IMR-90 (cell line): ENCODE measurements at regions not wholly inside any gene's neighbourhood (a gene's known extent, or its start where the extent isn't known, plus 50 kb on each side); places are given as distances from the start of the nearest gene placed in this dataset.

Experiments
- ATAC-seq: fragments of 200-7000 bp; cut with Tn5 transposase; 2 replicates; pipeline ENCODE4 v1.9.1; 2020; ENCODE audit warnings: low read depth, mild to moderate bottlenecking, moderate library complexity
- BruUV-seq: library from RNA; stranded (reverse); fragments of 400-500 nt; replicated peaks from 2 replicates; lab custom pipeline; 2021; lab: Mats Ljungman, UMichigan
- CTCF ChIA-PET: fragments of 300-600 bp; formaldehyde crosslinking; extraction: SDS; loops from one replicate; lab custom pipeline; 2021; ENCODE audit warnings: antibody characterized with exemption; lab: Yijun Ruan, JAX
- POLR2A ChIA-PET: fragments of 300-600 bp; sonication (Branson Sonifier 250); formaldehyde crosslinking; loops from one replicate; lab custom pipeline; 2022; ENCODE audit warnings: antibody characterized with exemption; ENCODE audit not compliant: unreplicated experiment; lab: Charles Lee
- DNase-seq: peaks from one replicate; pipeline ENCODE4 v3.0.0; 2013
- H2AFZ ChIP-seq: replicated peaks from 2 replicates; pipeline ENCODE3; 2013; ENCODE audit warnings: low read length, mild to moderate bottlenecking; ENCODE audit not compliant: poor library complexity
- H2AK5ac ChIP-seq: 2 replicates; pipeline ENCODE4 v1.6.1; 2013; ENCODE audit warnings: low read depth, low read length, inconsistent platforms
- H2AK9ac ChIP-seq: replicated peaks from 2 replicates; pipeline ENCODE3; 2013; ENCODE audit warnings: mild to moderate bottlenecking, low read depth, low read length, moderate library complexity; ENCODE audit not compliant: poor library complexity
- H2BK120ac ChIP-seq: 2 replicates; pipeline ENCODE4 v1.6.1; 2013; ENCODE audit warnings: low read depth, low read length, inconsistent platforms
- H2BK15ac ChIP-seq: 3 replicates; pipeline ENCODE4 v1.6.1; 2013; ENCODE audit warnings: low read depth, low read length, inconsistent platforms
- H2BK20ac ChIP-seq: 2 replicates; pipeline ENCODE4 v1.6.1; 2013; ENCODE audit warnings: low read depth, mild to moderate bottlenecking, inconsistent platforms, low read length, moderate library complexity
- H2BK5ac ChIP-seq: 2 replicates; pipeline ENCODE4 v1.6.1; 2013; ENCODE audit warnings: mild to moderate bottlenecking, low read depth, low read length, inconsistent platforms; ENCODE audit not compliant: poor library complexity, severe bottlenecking
- H3K14ac ChIP-seq: replicated peaks from 2 replicates; pipeline ENCODE4 v1.6.1; 2013; ENCODE audit warnings: low read depth, low read length, inconsistent platforms
- H3K18ac ChIP-seq: 2 replicates; pipeline ENCODE4 v1.6.1; 2013; ENCODE audit warnings: low read depth, low read length, control low read depth
- H3K23ac ChIP-seq: 2 replicates; pipeline ENCODE4 v1.6.1; 2013; ENCODE audit warnings: low read depth, low read length, inconsistent platforms
- H3K27ac ChIP-seq: 2 replicates; pipeline ENCODE4 v1.5.1; 2013; ENCODE audit warnings: mild to moderate bottlenecking, control low read depth, low read length; ENCODE audit not compliant: insufficient read depth
- H3K27me3 ChIP-seq: 2 replicates; pipeline ENCODE4 v1.6.1; 2013; ENCODE audit warnings: low read length; ENCODE audit not compliant: control insufficient read depth, insufficient read depth
- H3K36me3 ChIP-seq: 2 replicates; pipeline ENCODE4 v1.6.1; 2013; ENCODE audit warnings: low read length, mixed read lengths; ENCODE audit not compliant: control insufficient read depth, insufficient read depth
- H3K4ac ChIP-seq: 2 replicates; pipeline ENCODE4 v1.6.1; 2013; ENCODE audit warnings: low read depth, low read length, inconsistent platforms
- H3K4me1 ChIP-seq: 2 replicates; pipeline ENCODE4 v1.6.1; 2013; ENCODE audit warnings: low read length, mixed read lengths; ENCODE audit not compliant: control insufficient read depth, insufficient read depth
- H3K4me2 ChIP-seq: 2 replicates; pipeline ENCODE4 v1.6.1; 2013; ENCODE audit warnings: low read depth, mild to moderate bottlenecking, control low read depth, low read length, moderate library complexity
- H3K4me3 ChIP-seq: 2 replicates; pipeline ENCODE4 v1.5.1; 2013; ENCODE audit warnings: low read depth, mild to moderate bottlenecking, control low read depth, low read length, moderate library complexity; ENCODE audit not compliant: insufficient read depth
- H3K56ac ChIP-seq: 2 replicates; pipeline ENCODE4 v1.6.1; 2013; ENCODE audit warnings: low read length, inconsistent platforms; ENCODE audit not compliant: insufficient read depth; ENCODE audit errors: extremely low read depth
- H3K79me1 ChIP-seq, 2 experiments: 2 replicates each; pipeline ENCODE4 v1.6.1; 2013; ENCODE audit warnings: low read length in 2 of 2, inconsistent platforms in 1 of 2, low read depth in 1 of 2
- H3K9ac ChIP-seq: 2 replicates; pipeline ENCODE4 v1.6.1; 2013; ENCODE audit warnings: low read depth, low read length, control low read depth
- H3K9me1 ChIP-seq: 2 replicates; pipeline ENCODE4 v1.6.1; 2013; ENCODE audit warnings: low read length, inconsistent platforms; ENCODE audit not compliant: insufficient read depth
- H3K9me3 ChIP-seq: 2 replicates; pipeline ENCODE4 v1.6.1; 2013; ENCODE audit warnings: low read length; ENCODE audit not compliant: control insufficient read depth, insufficient read depth
- H4K20me1 ChIP-seq: 2 replicates; pipeline ENCODE4 v1.6.1; 2013; ENCODE audit warnings: low read length, inconsistent platforms; ENCODE audit not compliant: insufficient read depth
- H4K5ac ChIP-seq: 2 replicates; pipeline ENCODE4 v1.6.1; 2013; ENCODE audit warnings: mild to moderate bottlenecking, low read depth, low read length, control low read depth
- H4K8ac ChIP-seq, 2 experiments: 2 replicates each; pipeline ENCODE4 v1.6.1; 2013; ENCODE audit warnings: low read depth in 2 of 2, low read length in 2 of 2, control low read depth in 1 of 2, inconsistent platforms in 1 of 2
- H4K91ac ChIP-seq: 2 replicates; pipeline ENCODE4 v1.6.1; 2013; ENCODE audit warnings: low read depth, low read length, inconsistent platforms; ENCODE audit not compliant: insufficient read depth
- BHLHE40 ChIP-seq: fragments of 150-350 bp; IDR thresholded peaks from 2 replicates; pipeline ENCODE4 v1.6.1; 2016; ENCODE audit warnings: mild to moderate bottlenecking, low read depth, low read length
- FOS ChIP-seq: fragments of 150-350 bp; IDR thresholded peaks from 2 replicates; pipeline ENCODE4 v1.6.1; 2016; ENCODE audit warnings: low read depth, low read length
- MAFK ChIP-seq: IDR thresholded peaks from 2 replicates; pipeline ENCODE4 v1.6.1; 2012; ENCODE audit warnings: low read depth, low read length, improper control_type of control experiment
- NFE2L2 ChIP-seq: fragments of 150-350 bp; IDR thresholded peaks from 2 replicates; pipeline ENCODE4 v1.6.1; 2016; ENCODE audit warnings: low read depth, mild to moderate bottlenecking, low read length
- RAD21 ChIP-seq: IDR thresholded peaks from 2 replicates; pipeline ENCODE4 v1.6.1; 2012; ENCODE audit warnings: low read length, improper control_type of control experiment
- RCOR1 ChIP-seq: IDR thresholded peaks from 2 replicates; pipeline ENCODE4 v1.6.1; 2012; ENCODE audit warnings: mild to moderate bottlenecking, low read length, improper control_type of control experiment; ENCODE audit not compliant: insufficient replicate concordance
- RFX5 ChIP-seq: IDR thresholded peaks from 2 replicates; pipeline ENCODE4 v1.8.0; 2012; ENCODE audit warnings: low read depth, mild to moderate bottlenecking, low read length, moderate library complexity
- dilution Hi-C: fragments of 300-500 bp; cut with HindIII; formaldehyde crosslinking; loops from one replicate; pipeline ENCODE4 v1.14.3; 2018; ENCODE audit warnings: low sequenced_read_pairs; ENCODE audit not compliant: unreplicated experiment
- in situ Hi-C: fragments of 300-500 bp; cut with MboI; formaldehyde crosslinking; loops from 3 replicates; pipeline ENCODE4 v1.14.3; 2019; ENCODE audit warnings: low sequenced_read_pairs, inconsistent platforms, mixed read lengths
- intact Hi-C: fragments of 100-400 bp; cut with micrococcal nuclease; formaldehyde crosslinking; loops from 2 replicates; pipeline ENCODE4 v1.10.0; 2022
- TF ChIP-seq, protein P1 (sequence below): conservative IDR thresholded peaks from 2 replicates; pipeline ENCODE4 v1.5.1; 2012; ENCODE audit warnings: mild to moderate bottlenecking, low read depth, low read length, improper control_type of control experiment
- TF ChIP-seq, protein P2 (sequence below): fragments of 150-350 bp; IDR thresholded peaks from 2 replicates; pipeline ENCODE4 v1.6.1; 2016; ENCODE audit warnings: low read depth, mild to moderate bottlenecking, low read length, moderate library complexity, borderline replicate concordance

DNA sequence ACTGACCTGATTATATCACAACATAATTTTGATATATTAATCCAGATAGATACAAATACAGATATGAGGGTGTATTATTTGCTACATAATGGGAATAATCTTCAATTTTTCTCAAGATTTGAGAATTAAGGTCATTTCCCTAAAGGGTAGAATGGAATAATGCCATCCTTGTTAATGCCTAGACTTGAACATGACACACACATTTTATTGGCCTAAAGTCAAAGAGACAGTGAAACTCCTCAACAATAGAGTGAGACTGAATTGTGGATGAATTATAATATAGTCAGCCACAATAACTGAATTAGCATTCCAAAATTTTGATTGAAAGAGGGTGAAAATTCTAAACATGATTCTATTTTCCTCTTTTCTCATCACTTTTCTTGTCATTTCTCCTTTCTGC lies 506.0 kb upstream of the CDH2 start:
- ATAC-seq: no peak
- Histone ChIP-seq H3K9me3 (no peaks in the 10 kb centered on the region), H4K8ac (no peak overlapping the region), H3K4ac (no peak overlapping the region), H2BK5ac (no peak overlapping the region), H3K9me1 (no peaks in the 10 kb centered on the region), H3K79me1 (no peaks in the 10 kb centered on the region), H2AK9ac (no peak overlapping the region), H2BK120ac (no peak overlapping the region), H2AK5ac (no peak overlapping the region), H3K56ac (no peak overlapping the region), H3K27ac (no peak overlapping the region), H4K20me1 (no peaks in the 10 kb centered on the region), H4K5ac (no peak overlapping the region), H3K18ac (no peak overlapping the region), H3K27me3 (no peaks in the 10 kb centered on the region), H3K36me3 (no peaks in the 10 kb centered on the region), H3K4me3 (no peak overlapping the region), H3K23ac (no peak overlapping the region), H3K9ac (no peak overlapping the region), H2AFZ (no peak overlapping the region), H3K4me2 (no peak overlapping the region), H4K91ac (no peak overlapping the region), H3K14ac (no peak overlapping the region), H2BK20ac (no peak overlapping the region), H2BK15ac (no peak overlapping the region), H3K4me1 (no peaks in the 10 kb centered on the region)
- POLR2A ChIA-PET: interaction anchor here (0.6 kb wide), 1 partner anchor 82 kb away, joined by 4 read pairs; no protein-coding TSS in a partner anchor
- TF ChIP-seq, protein P1, sequence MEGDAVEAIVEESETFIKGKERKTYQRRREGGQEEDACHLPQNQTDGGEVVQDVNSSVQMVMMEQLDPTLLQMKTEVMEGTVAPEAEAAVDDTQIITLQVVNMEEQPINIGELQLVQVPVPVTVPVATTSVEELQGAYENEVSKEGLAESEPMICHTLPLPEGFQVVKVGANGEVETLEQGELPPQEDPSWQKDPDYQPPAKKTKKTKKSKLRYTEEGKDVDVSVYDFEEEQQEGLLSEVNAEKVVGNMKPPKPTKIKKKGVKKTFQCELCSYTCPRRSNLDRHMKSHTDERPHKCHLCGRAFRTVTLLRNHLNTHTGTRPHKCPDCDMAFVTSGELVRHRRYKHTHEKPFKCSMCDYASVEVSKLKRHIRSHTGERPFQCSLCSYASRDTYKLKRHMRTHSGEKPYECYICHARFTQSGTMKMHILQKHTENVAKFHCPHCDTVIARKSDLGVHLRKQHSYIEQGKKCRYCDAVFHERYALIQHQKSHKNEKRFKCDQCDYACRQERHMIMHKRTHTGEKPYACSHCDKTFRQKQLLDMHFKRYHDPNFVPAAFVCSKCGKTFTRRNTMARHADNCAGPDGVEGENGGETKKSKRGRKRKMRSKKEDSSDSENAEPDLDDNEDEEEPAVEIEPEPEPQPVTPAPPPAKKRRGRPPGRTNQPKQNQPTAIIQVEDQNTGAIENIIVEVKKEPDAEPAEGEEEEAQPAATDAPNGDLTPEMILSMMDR: no peak
- TF ChIP-seq, protein P2, sequence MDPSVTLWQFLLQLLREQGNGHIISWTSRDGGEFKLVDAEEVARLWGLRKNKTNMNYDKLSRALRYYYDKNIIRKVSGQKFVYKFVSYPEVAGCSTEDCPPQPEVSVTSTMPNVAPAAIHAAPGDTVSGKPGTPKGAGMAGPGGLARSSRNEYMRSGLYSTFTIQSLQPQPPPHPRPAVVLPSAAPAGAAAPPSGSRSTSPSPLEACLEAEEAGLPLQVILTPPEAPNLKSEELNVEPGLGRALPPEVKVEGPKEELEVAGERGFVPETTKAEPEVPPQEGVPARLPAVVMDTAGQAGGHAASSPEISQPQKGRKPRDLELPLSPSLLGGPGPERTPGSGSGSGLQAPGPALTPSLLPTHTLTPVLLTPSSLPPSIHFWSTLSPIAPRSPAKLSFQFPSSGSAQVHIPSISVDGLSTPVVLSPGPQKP: no peak
- no peak for TF ChIP-seq RAD21
- TF ChIP-seq RCOR1: no peak
- no peak for TF ChIP-seq RFX5
- TF ChIP-seq FOS: no peak
- no peak for TF ChIP-seq MAFK
- no peak for TF ChIP-seq BHLHE40
- no peak for TF ChIP-seq NFE2L2
- in situ Hi-C loops: no loop called here
- CTCF ChIA-PET: no interaction called here
- dilution Hi-C loops: no loop called here
- BruUV-seq: no TSS peak
- DNase-seq: no peak
- intact Hi-C loops: no loop called here
